Breast epithelium (tissue), 3 donors: ENCODE measurements at regions not wholly inside any gene's neighbourhood (a gene's known extent, or its start where the extent isn't known, plus 50 kb on each side); places are given as distances from the start of the nearest gene placed in this dataset.

Experiments used
- POLR2A ChIP-seq: fragments of 450-650 bp; IDR thresholded peaks from one replicate; pipeline ENCODE4 v1.6.1; 2016; ENCODE audit warnings: antibody characterized with exemption, mild to moderate bottlenecking, moderate library complexity
- POLR2AphosphoS5 ChIP-seq, 3 donors: sonication (generic); formaldehyde crosslinking; IDR thresholded peaks; one replicate each; pipeline ENCODE4 v1.6.1; 2017; ENCODE audit warnings: antibody characterized with exemption in 3 of 3
- TF ChIP-seq, protein P1 (sequence below), 3 donors: fragments of 450-650 bp; IDR thresholded peaks; one replicate each; pipeline ENCODE4 v1.5.1; 2016 to 2017; ENCODE audit warnings: antibody characterized with exemption in 3 of 3, mild to moderate bottlenecking in 3 of 3, moderate library complexity in 3 of 3

DNA sequence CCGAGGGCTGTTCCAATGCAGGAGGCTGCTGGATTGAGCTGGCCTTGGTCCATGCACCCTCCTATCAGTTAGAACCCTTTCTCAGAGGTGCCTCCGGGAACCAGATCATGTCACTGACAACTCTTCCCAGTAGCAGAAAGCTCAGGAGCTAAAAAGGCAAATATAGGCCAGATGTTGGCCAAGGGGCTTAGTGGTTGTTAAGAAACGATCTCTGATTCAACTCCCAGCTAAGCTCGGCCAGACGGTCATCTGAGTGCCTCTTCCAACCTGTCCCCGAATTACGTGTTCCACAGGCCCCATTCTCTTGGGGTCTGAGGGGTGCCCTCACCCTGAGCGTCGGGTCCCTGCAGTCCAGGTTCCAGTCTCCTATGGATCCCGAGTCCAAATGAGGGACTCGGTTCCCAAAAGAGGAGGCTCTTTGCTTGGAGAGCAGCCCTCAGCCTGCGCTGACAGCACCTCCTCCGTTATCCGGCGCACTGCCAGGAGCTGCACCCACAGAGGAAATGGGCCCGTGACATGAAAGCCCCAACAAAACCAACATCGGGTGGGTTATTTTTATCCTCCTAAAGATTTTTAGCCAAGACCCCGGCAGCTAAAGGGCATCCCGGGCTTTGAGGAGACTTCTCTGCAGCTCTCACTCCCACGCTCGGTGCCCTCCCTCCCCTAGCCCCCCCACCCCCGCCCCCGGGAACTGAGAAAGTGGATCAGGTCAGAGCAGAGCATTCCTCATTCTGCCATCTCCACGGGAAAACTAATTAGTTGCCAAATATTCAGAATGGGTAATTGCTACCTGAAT, 106.6 kb upstream of the ID2 start:
- TF ChIP-seq, protein P1, sequence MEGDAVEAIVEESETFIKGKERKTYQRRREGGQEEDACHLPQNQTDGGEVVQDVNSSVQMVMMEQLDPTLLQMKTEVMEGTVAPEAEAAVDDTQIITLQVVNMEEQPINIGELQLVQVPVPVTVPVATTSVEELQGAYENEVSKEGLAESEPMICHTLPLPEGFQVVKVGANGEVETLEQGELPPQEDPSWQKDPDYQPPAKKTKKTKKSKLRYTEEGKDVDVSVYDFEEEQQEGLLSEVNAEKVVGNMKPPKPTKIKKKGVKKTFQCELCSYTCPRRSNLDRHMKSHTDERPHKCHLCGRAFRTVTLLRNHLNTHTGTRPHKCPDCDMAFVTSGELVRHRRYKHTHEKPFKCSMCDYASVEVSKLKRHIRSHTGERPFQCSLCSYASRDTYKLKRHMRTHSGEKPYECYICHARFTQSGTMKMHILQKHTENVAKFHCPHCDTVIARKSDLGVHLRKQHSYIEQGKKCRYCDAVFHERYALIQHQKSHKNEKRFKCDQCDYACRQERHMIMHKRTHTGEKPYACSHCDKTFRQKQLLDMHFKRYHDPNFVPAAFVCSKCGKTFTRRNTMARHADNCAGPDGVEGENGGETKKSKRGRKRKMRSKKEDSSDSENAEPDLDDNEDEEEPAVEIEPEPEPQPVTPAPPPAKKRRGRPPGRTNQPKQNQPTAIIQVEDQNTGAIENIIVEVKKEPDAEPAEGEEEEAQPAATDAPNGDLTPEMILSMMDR (IDR thresholded peaks at IDR 0.05), result no peak
- TF ChIP-seq POLR2A (no peak), POLR2AphosphoS5 (IDR thresholded peaks at IDR 0.05) (no peak)
